Endodermal cell (in vitro differentiated cells): ENCODE measurements at regions not wholly inside any gene's neighbourhood (a gene's known extent, or its start where the extent isn't known, plus 50 kb on each side); places are given as distances from the start of the nearest gene placed in this dataset.

Experiments used
- DNase-seq: peaks from one replicate; pipeline ENCODE4 v3.0.0-alpha.2; 2017
- H3K27ac ChIP-seq: 2 replicates; pipeline ENCODE4 v1.5.1; 2013; ENCODE audit warnings: mild to moderate bottlenecking, low read depth, low read length, moderate library complexity
- H3K27me3 ChIP-seq: 2 replicates; pipeline ENCODE4 v1.6.1; 2013; ENCODE audit warnings: mild to moderate bottlenecking, low read length, moderate library complexity; ENCODE audit not compliant: insufficient read depth, control insufficient read depth, poor library complexity, severe bottlenecking
- H3K36me3 ChIP-seq: 2 replicates; pipeline ENCODE4 v1.7.0; 2013; ENCODE audit warnings: mild to moderate bottlenecking, low read length, moderate library complexity; ENCODE audit not compliant: control insufficient read depth, insufficient read depth
- H3K4me1 ChIP-seq: one replicate; pipeline ENCODE4 v1.7.0; 2013; ENCODE audit warnings: low read length; ENCODE audit not compliant: control insufficient read depth, insufficient read depth
- H3K4me3 ChIP-seq: 2 replicates; pipeline ENCODE4 v1.5.1; 2013; ENCODE audit warnings: mild to moderate bottlenecking, low read length, moderate library complexity
- H3K9ac ChIP-seq: 2 replicates; pipeline ENCODE4 v1.6.1; 2013; ENCODE audit warnings: mild to moderate bottlenecking, low read length, moderate library complexity; ENCODE audit not compliant: poor library complexity, severe bottlenecking; ENCODE audit errors: extremely low read depth
- H3K9me3 ChIP-seq: 2 replicates; pipeline ENCODE4 v1.6.1; 2013; ENCODE audit warnings: mild to moderate bottlenecking, low read length, moderate library complexity; ENCODE audit not compliant: control insufficient read depth
- H3K27ac Mint-ChIP-seq: 2 replicates; pipeline ENCODE4 v1.8.0; 2020; ENCODE audit warnings: mixed read lengths
- H3K27me3 Mint-ChIP-seq: 2 replicates; pipeline ENCODE4 v1.8.0; 2021; ENCODE audit warnings: mild to moderate bottlenecking, mixed read lengths; ENCODE audit not compliant: insufficient read depth
- H3K36me3 Mint-ChIP-seq: 2 replicates; pipeline ENCODE4 v1.8.0; 2020; ENCODE audit warnings: low read depth, mixed read lengths
- H3K4me1 Mint-ChIP-seq: 2 replicates; pipeline ENCODE4 v1.8.0; 2020; ENCODE audit warnings: mixed read lengths
- H3K4me3 Mint-ChIP-seq: 2 replicates; pipeline ENCODE4 v1.8.0; 2020; ENCODE audit warnings: mild to moderate bottlenecking, moderate library complexity, mixed read lengths
- H3K9me3 Mint-ChIP-seq: 2 replicates; pipeline ENCODE4 v1.8.0; 2020; ENCODE audit warnings: mild to moderate bottlenecking, mixed read lengths
- CTCF ChIP-seq: fragments of 200-600 bp; sonication (generic); conservative IDR thresholded peaks from 2 replicates; pipeline ENCODE4 v1.5.0; 2021; ENCODE audit warnings: antibody characterized with exemption, mild to moderate bottlenecking
- WGBS, 2 experiments: methylation state at CpG; one replicate each; pipeline versions ENCODE4 v1.1.5 to v1.1.7; 2013; ENCODE audit warnings: missing lambda C conversion rate in 2 of 2, mixed read lengths in 1 of 2; ENCODE audit not compliant: insufficient coverage in 1 of 2, insufficient read length in 1 of 2; 5-methylcytosine and 5-hydroxymethylcytosine counted together

GRCh38 chr10:105352827-105353226, 711.7 kb downstream of the SORCS3 start:
- 90 to 91% methylated on average over 6 of the region's 6 CpGs for WGBS, 2 experiments

GRCh38 chr10:105352281-105352680, 711.2 kb downstream of the SORCS3 start:
- TF ChIP-seq CTCF, result no peak
- Mint-ChIP-seq H3K27me3 (no peaks in the 10 kb centered on the region), H3K36me3 (no peaks in the 10 kb centered on the region), H3K4me1 (no peaks in the 10 kb centered on the region), H3K4me3 (no peak overlapping the region), H3K27ac (no peak overlapping the region), H3K9me3 (no peaks in the 10 kb centered on the region)
- 87 to 94% methylated on average over 2 of the region's 2 CpGs for WGBS, 2 experiments
- H3K4me1 ChIP-seq, result no peaks in the 10 kb centered on the region
- H3K27me3 ChIP-seq, result peaks cover 4% of the 10 kb centered on the region
- H3K27ac ChIP-seq, result no peak overlapping the region
- no peaks in the 10 kb centered on the region for H3K9me3 ChIP-seq
- no peak overlapping the region for H3K4me3 ChIP-seq
- H3K9ac ChIP-seq, result no peak overlapping the region
- H3K36me3 ChIP-seq, result no peaks in the 10 kb centered on the region
- DNase-seq, result no peak

More at GRCh38 chr10:105352827-105353226, 711.7 kb downstream of the SORCS3 start:
- Histone ChIP-seq H3K27me3 (peaks cover 4% of the 10 kb centered on the region), H3K27ac (no peak overlapping the region), H3K9ac (no peak overlapping the region), H3K9me3 (no peaks in the 10 kb centered on the region), H3K4me3 (no peak overlapping the region), H3K36me3 (no peaks in the 10 kb centered on the region), H3K4me1 (no peaks in the 10 kb centered on the region)
- no peaks in the 10 kb centered on the region for H3K36me3 Mint-ChIP-seq
- H3K4me1 Mint-ChIP-seq, result no peaks in the 10 kb centered on the region
- H3K27ac Mint-ChIP-seq, result no peak overlapping the region
- TF ChIP-seq CTCF, result no peak
- H3K4me3 Mint-ChIP-seq, result no peak overlapping the region
- H3K27me3 Mint-ChIP-seq, result no peaks in the 10 kb centered on the region
- H3K9me3 Mint-ChIP-seq, result no peaks in the 10 kb centered on the region
- DNase-seq, result no peak

- no peak overlapping the region for H3K27ac ChIP-seq
- Mint-ChIP-seq H3K27ac (no peak overlapping the region), H3K4me1 (peaks cover 2% of the 10 kb centered on the region)
Measured at GRCh38 chr10:105351187-105351586, 710.1 kb downstream of the SORCS3 start.

More at GRCh38 chr10:105351187-105351586, 710.1 kb downstream of the SORCS3 start:
- no peaks in the 10 kb centered on the region for H3K27me3 Mint-ChIP-seq
- Histone ChIP-seq H3K4me3 (no peak overlapping the region), H3K9me3 (no peaks in the 10 kb centered on the region), H3K36me3 (no peaks in the 10 kb centered on the region), H3K4me1 (no peaks in the 10 kb centered on the region), H3K27me3 (peaks cover 4% of the 10 kb centered on the region), H3K9ac (no peak overlapping the region)
- no peaks in the 10 kb centered on the region for H3K36me3 Mint-ChIP-seq
- no peaks in the 10 kb centered on the region for H3K9me3 Mint-ChIP-seq
- whole genome bisulfite sequencing, 2 experiments, result 95% methylated on average over 2 of the region's 2 CpGs; no CpG with 5 or more reads in 1 of the 2 experiments
- DNase-seq, result no peak
- no peak overlapping the region for H3K4me3 Mint-ChIP-seq
- TF ChIP-seq CTCF, result no peak
